Right lung (tissue), 2 donors: ENCODE measurements at regions not wholly inside any gene's neighbourhood (a gene's known extent, or its start where the extent isn't known, plus 50 kb on each side); places are given as distances from the start of the nearest gene placed in this dataset.
"Not testable (repeated sequence)": the region's sequence is repeated elsewhere in the genome, so short reads cannot be mapped to it uniquely, and the experiment has no call there.

Experiments used
- DNase-seq, 2 donors: peaks; one replicate each; pipeline ENCODE4 v3.0.0-alpha.2; 2013

GRCh38 chr17:33896263-33896662 is 358.8 kb upstream of the CCL2 start:
- no peak for DNase-seq

- DNase-seq, result no peak
These were observed 354.0 kb upstream of the CCL2 start for GRCh38 chr17:33901085-33901484.

GRCh38 chr17:33902901-33903449 is 352.1 kb upstream of the CCL2 start:
- DNase-seq, result no peak

- DNase-seq, result no peak
These were observed 350.6 kb upstream of the CCL2 start for GRCh38 chr17:33904476-33904875.

- DNase-seq, result no peak
These were observed 349.7 kb upstream of the CCL2 start for GRCh38 chr17:33905338-33905800.

- DNase-seq, result no peak
These were observed 346.6 kb upstream of the CCL2 start for GRCh38 chr17:33908363-33909064.

- DNase-seq, result no peak
These were observed 344.8 kb upstream of the CCL2 start for GRCh38 chr17:33910200-33910857.

GRCh38 chr17:33914125-33914524 is 341.0 kb upstream of the CCL2 start:
- DNase-seq, result no peak

GRCh38 chr17:33922971-33923370 is 332.1 kb upstream of the CCL2 start:
- DNase-seq, result no peak

- no peak for DNase-seq
These were observed 331.0 kb upstream of the CCL2 start for GRCh38 chr17:33924104-33924503.

GRCh38 chr17:33925649-33926048 is 329.4 kb upstream of the CCL2 start:
- DNase-seq, result no peak

- peak in 1 of 2 donors; percentile 3 for DNase-seq
These were observed 327.4 kb upstream of the CCL2 start for GRCh38 chr17:33927732-33928133.

GRCh38 chr17:33929181-33929724 is 325.8 kb upstream of the CCL2 start:
- no peak for DNase-seq

GRCh38 chr17:33931148-33931814 is 323.8 kb upstream of the CCL2 start:
- DNase-seq, result not testable (repeated sequence)

- no peak for DNase-seq
These were observed 322.1 kb upstream of the CCL2 start for GRCh38 chr17:33932996-33933395.

- no peak for DNase-seq
These were observed 321.5 kb upstream of the CCL2 start for GRCh38 chr17:33933576-33933975.

GRCh38 chr17:33934696-33935095 is 320.4 kb upstream of the CCL2 start:
- no peak for DNase-seq

- DNase-seq, result no peak
These were observed 319.3 kb upstream of the CCL2 start for GRCh38 chr17:33935822-33936221.

- no peak for DNase-seq
These were observed 318.3 kb upstream of the CCL2 start for GRCh38 chr17:33936764-33937163.

- DNase-seq, result no peak
These were observed 315.1 kb upstream of the CCL2 start for GRCh38 chr17:33939959-33940358.

- DNase-seq, result no peak
These were observed 314.2 kb upstream of the CCL2 start for GRCh38 chr17:33940769-33941370.

GRCh38 chr17:33941744-33942143 is 313.3 kb upstream of the CCL2 start:
- no peak for DNase-seq
